ENCODE measurements at regions not wholly inside any gene's neighbourhood (a gene's known extent, or its start where the extent isn't known, plus 50 kb on each side); places are given as distances from the start of the nearest gene placed in this dataset.
"Not testable (repeated sequence)": the region's sequence is repeated elsewhere in the genome, so short reads cannot be mapped to it uniquely, and the experiment has no call there.

- DNase-seq (ENCODE audit: low read depth) = no peak
These were observed 372.2 kb downstream of the MRPL39 start for GRCh38 chr21:25234857-25235801.

GRCh38 chr21:25220954-25221353 lies 386.3 kb downstream of the MRPL39 start:
- no peak for DNase-seq (ENCODE audit: low read depth)

GRCh38 chr21:25220169-25220568 lies 387.1 kb downstream of the MRPL39 start:
- no peak for DNase-seq (ENCODE audit: low read depth)

GRCh38 chr21:25215698-25216384 lies 391.4 kb downstream of the MRPL39 start:
- no peak for DNase-seq (ENCODE audit: low read depth)

GRCh38 chr21:25214676-25215075 lies 392.6 kb downstream of the MRPL39 start:
- DNase-seq (ENCODE audit: low read depth) = no peak

GRCh38 chr21:25199944-25200343 lies 407.3 kb downstream of the MRPL39 start:
- DNase-seq (ENCODE audit: low read depth) = no peak

GRCh38 chr21:25191141-25191540 lies 416.1 kb downstream of the MRPL39 start:
- DNase-seq (ENCODE audit: low read depth) = no peak

- DNase-seq (ENCODE audit: low read depth) = no peak
These were observed 417.8 kb downstream of the MRPL39 start for GRCh38 chr21:25189497-25189896.

GRCh38 chr21:25188677-25189079 lies 418.6 kb downstream of the MRPL39 start:
- no peak for DNase-seq (ENCODE audit: low read depth)

- no peak for DNase-seq (ENCODE audit: low read depth)
These were observed 421.0 kb downstream of the MRPL39 start for GRCh38 chr21:25186273-25186672.

GRCh38 chr21:25183577-25183976 lies 423.7 kb downstream of the MRPL39 start:
- no peak for DNase-seq (ENCODE audit: low read depth)

GRCh38 chr21:25181690-25182089 lies 425.6 kb downstream of the MRPL39 start:
- not testable (repeated sequence) for DNase-seq (ENCODE audit: low read depth)

GRCh38 chr21:25179116-25179515 lies 428.2 kb downstream of the MRPL39 start:
- DNase-seq (ENCODE audit: low read depth) = no peak

- DNase-seq (ENCODE audit: low read depth) = no peak
These were observed 430.5 kb downstream of the MRPL39 start for GRCh38 chr21:25176637-25177412.

- no peak for DNase-seq (ENCODE audit: low read depth)
These were observed 431.3 kb downstream of the MRPL39 start for GRCh38 chr21:25175938-25176337.

- DNase-seq (ENCODE audit: low read depth) = no peak
These were observed 435.8 kb downstream of the MRPL39 start for GRCh38 chr21:25171438-25171837.

- no peak for DNase-seq (ENCODE audit: low read depth)
These were observed 436.6 kb downstream of the MRPL39 start for GRCh38 chr21:25170681-25171080.

- DNase-seq (ENCODE audit: low read depth) = no peak
These were observed 437.9 kb downstream of the MRPL39 start for GRCh38 chr21:25169370-25169769.

GRCh38 chr21:25166904-25167303 lies 440.4 kb downstream of the MRPL39 start:
- DNase-seq (ENCODE audit: low read depth) = not testable (repeated sequence)

- DNase-seq (ENCODE audit: low read depth) = no peak
These were observed 445.7 kb downstream of the MRPL39 start for GRCh38 chr21:25161571-25161970.

GRCh38 chr21:25155020-25155419 lies 452.3 kb downstream of the MRPL39 start:
- DNase-seq (ENCODE audit: low read depth) = not testable (repeated sequence)

GRCh38 chr21:25149022-25149421 lies 458.3 kb downstream of the MRPL39 start:
- DNase-seq (ENCODE audit: low read depth) = no peak

Data from T-helper 22 cell (primary cell).